ENCODE measurements at regions not wholly inside any gene's neighbourhood (a gene's known extent, or its start where the extent isn't known, plus 50 kb on each side); places are given as distances from the start of the nearest gene placed in this dataset.

DNA sequence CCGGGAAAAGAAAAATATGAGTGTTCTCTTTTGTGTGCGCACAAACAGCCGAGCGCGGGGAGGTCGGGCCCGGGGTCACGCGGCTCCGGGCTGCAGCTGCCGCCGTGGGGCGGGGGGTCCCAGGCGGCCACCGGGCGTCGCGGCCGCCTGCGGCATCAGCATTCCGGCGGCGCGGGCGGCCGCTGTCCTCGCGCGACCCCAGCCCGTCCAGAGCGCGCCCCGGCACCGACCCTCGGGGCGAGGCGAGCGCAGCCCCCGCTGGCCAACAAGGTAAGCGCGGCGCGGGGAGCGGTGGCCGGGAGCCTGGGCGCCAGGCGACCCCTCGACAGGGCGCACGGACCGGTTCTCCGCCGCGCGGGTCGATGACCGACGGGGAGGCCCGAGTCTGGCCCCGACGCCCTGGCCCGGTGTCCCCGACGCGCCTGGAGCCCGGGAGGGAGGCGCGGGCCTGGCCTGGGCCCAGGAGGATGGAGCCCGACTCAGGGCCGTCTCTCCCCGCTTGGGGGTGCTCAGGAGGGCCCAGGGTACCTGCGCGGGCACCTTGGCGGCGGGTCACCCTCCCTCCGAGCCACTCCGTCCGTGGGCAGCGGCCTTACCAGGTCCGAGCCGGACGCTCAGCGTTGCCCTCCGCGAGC, 103.9 kb upstream of the DIO3 start:
- WGBS (ENCODE audit: insufficient coverage), result 4% methylated on average over 85 of the region's 85 CpGs
- no peak overlapping the region for H3K27ac ChIP-seq (ENCODE audit: low read length)
- H3K36me3 ChIP-seq (ENCODE audit: control insufficient read depth, insufficient read depth, low read length), result no peaks in the 10 kb centered on the region
- H3K4me1 ChIP-seq (ENCODE audit: control insufficient read depth, insufficient read depth, low read length), result peaks cover 8% of the 10 kb centered on the region
- no peaks in the 10 kb centered on the region for H3K9me3 ChIP-seq (replicated peaks; ENCODE audit: control insufficient read depth, low read depth, low read length)
- H3K4me3 ChIP-seq (ENCODE audit: low read length), result no peak overlapping the region
- peaks cover 70% of the 10 kb centered on the region for H3K27me3 ChIP-seq (ENCODE audit: control insufficient read depth, insufficient read depth, low read length)
- DNase-seq, result no peak

DNA sequence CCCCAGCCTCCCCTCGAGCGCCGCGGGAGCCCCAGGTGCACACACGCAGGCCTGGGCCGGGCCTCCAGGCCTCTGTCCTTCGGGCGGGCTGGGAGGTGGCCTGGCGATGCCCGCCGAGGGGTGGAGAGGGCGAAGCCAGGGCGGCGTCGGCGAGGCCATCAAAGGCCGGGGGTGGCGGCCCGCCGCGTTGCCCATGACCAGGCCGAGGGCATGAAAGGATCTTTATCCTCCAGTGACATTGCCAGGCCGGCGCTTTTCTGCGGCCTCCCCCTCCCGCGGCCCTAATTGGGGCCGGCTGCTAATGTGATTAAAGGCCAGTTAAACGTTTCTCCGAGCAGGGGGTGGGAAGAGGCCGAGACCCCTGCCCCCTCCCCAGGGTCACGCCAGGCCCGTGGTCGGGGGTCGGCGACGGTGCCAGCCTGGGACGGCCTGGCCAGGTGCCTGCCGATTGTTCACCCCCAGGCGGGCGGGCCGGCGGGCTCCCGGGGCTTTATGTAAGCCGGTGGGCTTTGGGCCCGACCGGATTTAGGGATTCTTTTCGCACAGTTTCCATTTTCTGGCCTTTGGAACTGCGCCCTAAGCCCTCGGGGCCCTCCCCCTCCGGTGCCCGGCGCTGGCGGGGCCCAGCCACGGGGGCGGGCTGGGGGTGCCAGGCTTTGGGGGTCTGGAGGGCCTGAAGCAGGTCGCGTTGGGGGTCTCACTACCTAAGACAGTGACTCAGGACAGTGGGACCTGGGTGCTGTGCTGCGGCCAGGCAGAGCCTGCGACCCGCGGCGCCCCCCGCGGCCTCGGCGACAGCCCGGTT, 103.2 kb upstream of the DIO3 start:
- Histone ChIP-seq H3K9me3 (replicated peaks; ENCODE audit: control insufficient read depth, low read depth, low read length) (no peaks in the 10 kb centered on the region), H3K36me3 (ENCODE audit: control insufficient read depth, insufficient read depth, low read length) (no peaks in the 10 kb centered on the region), H3K4me1 (ENCODE audit: control insufficient read depth, insufficient read depth, low read length) (peaks cover 8% of the 10 kb centered on the region), H3K27me3 (ENCODE audit: control insufficient read depth, insufficient read depth, low read length) (peaks cover 70% of the 10 kb centered on the region), H3K4me3 (ENCODE audit: low read length) (no peak overlapping the region), H3K27ac (ENCODE audit: low read length) (no peak overlapping the region)
- DNase-seq, result no peak
- 4% methylated on average over 60 of the region's 68 CpGs for WGBS (ENCODE audit: insufficient coverage)

DNA sequence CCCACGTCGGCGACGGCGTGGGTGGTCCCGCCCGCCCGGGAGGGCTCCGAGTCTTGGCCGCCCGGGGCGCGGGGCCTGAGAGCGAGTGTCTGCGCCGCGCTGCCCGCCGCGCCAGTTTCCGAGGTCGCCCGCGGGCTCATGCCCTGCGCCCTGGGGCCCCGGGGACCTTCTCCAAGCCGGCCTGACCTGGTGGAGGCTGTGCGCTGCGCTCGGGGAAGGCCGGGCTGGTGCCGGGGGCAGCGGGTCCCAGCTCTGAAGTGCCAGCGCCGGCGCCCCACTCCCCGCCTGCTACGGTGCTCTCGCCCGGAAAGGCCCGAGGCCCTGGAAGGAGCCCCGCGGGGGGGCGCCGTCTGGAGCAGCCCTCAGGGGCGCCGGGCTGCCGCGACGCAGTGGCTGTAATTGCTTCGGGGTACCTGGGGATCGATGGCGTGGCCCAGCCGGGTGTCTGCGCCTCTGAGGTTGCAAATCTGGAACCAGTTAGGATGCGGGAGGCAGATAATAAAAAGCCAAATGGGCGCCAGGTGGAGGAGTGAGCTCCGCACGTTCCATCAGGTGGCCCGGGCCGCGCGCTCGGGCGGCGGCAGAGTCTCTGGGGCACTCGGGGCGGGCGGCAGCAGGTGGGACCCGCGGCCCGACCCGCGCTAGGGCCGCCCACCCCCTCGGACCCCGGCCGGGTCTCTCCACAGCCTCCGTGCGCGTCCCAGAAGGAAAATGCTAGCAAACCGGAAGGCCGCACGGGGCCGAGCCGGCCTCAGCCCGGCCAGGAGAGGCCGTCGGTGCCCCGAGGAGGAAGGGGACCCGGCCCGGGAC, 102.3 kb upstream of the DIO3 start:
- peaks cover 72% of the 10 kb centered on the region for H3K27me3 ChIP-seq (ENCODE audit: control insufficient read depth, insufficient read depth, low read length)
- H3K27ac ChIP-seq (ENCODE audit: low read length), result no peak overlapping the region
- 3% methylated on average over 92 of the region's 92 CpGs for WGBS (ENCODE audit: insufficient coverage)
- no peaks in the 10 kb centered on the region for H3K36me3 ChIP-seq (ENCODE audit: control insufficient read depth, insufficient read depth, low read length)
- DNase-seq, result no peak
- H3K4me1 ChIP-seq (ENCODE audit: control insufficient read depth, insufficient read depth, low read length), result peaks cover 8% of the 10 kb centered on the region
- H3K9me3 ChIP-seq (replicated peaks; ENCODE audit: control insufficient read depth, low read depth, low read length), result no peaks in the 10 kb centered on the region
- no peak overlapping the region for H3K4me3 ChIP-seq (ENCODE audit: low read length)

DNA sequence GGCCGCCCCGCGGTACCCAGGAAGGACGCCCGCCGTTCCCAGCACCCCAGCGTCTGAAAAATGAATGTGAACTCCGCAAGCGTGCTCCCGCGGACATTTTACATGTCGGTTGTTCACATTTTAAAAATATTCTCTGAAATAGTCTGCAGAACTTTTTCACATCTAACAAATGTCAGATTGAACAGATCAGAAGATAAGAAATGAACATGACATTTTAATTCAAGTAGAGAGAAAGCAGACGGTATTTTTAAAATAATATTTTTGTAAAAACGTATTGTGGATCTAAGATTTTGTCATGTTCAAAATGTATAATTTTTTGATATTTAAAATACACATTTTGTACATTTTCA, 101.8 kb upstream of the DIO3 start:
- Histone ChIP-seq H3K9me3 (replicated peaks; ENCODE audit: control insufficient read depth, low read depth, low read length) (no peaks in the 10 kb centered on the region), H3K4me1 (ENCODE audit: control insufficient read depth, insufficient read depth, low read length) (peaks cover 8% of the 10 kb centered on the region), H3K27ac (ENCODE audit: low read length) (no peak overlapping the region), H3K4me3 (ENCODE audit: low read length) (no peak overlapping the region), H3K27me3 (ENCODE audit: control insufficient read depth, insufficient read depth, low read length) (peaks cover 67% of the 10 kb centered on the region), H3K36me3 (ENCODE audit: control insufficient read depth, insufficient read depth, low read length) (no peaks in the 10 kb centered on the region)
- WGBS (ENCODE audit: insufficient coverage), result 19% methylated on average over 10 of the region's 14 CpGs
- no peak for DNase-seq

DNA sequence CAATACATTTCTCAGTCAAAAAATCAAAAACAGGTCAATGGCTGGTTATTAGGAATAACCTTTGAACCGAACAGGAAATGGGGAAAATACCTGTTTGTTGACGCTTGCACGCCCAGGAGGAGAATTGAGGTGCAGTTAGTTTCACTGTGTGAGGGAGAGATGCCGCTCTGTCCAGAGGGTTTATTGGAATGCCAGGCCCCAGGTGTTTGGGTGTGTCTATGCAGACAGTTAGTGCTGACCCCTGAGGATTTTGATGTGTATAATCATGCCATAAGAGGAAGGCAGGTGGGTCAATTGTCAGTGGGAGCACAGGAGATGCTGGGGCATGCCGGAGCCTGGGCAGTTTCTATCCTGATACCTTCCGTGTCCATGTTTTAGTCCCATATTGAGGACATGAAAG, 100.8 kb upstream of the DIO3 start:
- H3K36me3 ChIP-seq (ENCODE audit: control insufficient read depth, insufficient read depth, low read length), result no peaks in the 10 kb centered on the region
- no peaks in the 10 kb centered on the region for H3K9me3 ChIP-seq (replicated peaks; ENCODE audit: control insufficient read depth, low read depth, low read length)
- WGBS (ENCODE audit: insufficient coverage), result 90% methylated on average over 6 of the region's 6 CpGs
- peaks cover 8% of the 10 kb centered on the region for H3K4me1 ChIP-seq (ENCODE audit: control insufficient read depth, insufficient read depth, low read length)
- H3K27me3 ChIP-seq (ENCODE audit: control insufficient read depth, insufficient read depth, low read length), result peaks cover 57% of the 10 kb centered on the region
- DNase-seq, result no peak
- no peak overlapping the region for H3K4me3 ChIP-seq (ENCODE audit: low read length)
- no peak overlapping the region for H3K27ac ChIP-seq (ENCODE audit: low read length)

DNA sequence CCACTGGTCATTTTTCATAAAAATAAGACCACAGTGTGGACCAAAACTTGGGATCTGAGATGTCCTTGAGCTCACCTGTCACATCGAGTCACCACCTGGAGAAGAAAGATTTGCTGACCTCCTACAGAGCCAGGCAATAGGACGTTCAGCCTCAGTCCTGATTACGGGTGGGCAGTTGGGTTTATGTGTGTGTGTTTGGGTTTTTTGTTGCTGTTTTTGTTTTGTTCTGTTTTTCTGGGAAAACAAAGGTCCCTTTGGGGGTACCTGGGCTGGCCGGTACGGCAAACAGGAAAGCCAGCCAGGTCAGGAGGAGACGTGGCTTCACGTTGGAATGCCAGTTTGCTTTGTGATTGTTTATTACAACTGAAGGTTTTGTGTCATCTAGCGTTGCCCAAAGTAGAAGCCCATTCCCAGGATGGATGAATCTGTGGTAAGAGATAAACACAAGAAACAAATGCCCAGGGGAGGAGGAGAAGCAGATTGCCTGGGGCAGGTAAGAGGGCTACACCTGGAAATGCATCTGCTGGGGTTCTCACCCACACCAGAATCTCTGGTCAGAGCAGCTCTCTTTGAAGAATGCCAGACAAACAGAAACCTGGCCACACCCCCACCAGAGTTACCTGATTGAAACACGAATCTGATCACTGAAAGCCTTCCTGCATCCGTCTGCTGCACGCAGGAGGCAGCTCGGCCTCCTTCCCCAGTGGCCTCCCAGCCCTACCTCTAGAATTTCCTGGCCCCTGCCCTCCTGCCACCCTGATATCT, 100.1 kb upstream of the DIO3 start:
- WGBS (ENCODE audit: insufficient coverage), result 96% methylated on average over 11 of the region's 12 CpGs

DNA sequence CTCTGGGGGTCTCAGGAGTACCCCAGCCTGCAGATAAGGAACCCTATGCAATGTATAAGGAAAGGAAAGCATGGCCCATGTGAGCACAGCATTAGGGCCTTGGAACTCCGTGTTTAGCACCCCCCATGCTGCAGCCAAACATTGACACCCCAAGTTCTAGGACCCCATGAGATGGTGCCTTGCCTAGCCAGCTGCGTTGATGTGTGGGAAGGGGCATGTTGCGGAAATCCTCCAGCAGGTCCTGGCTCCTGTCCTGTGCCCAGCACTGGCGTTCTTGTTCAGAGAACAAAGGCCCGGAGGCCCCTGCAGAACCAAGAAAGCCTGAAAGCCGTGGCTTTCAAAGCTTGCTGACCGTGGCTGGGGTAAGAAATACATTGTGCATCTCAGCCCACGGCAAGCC, 99.4 kb upstream of the DIO3 start:
- no peak overlapping the region for H3K4me3 ChIP-seq (ENCODE audit: low read length)
- no peak for DNase-seq
- no peaks in the 10 kb centered on the region for H3K9me3 ChIP-seq (replicated peaks; ENCODE audit: control insufficient read depth, low read depth, low read length)
- H3K27me3 ChIP-seq (ENCODE audit: control insufficient read depth, insufficient read depth, low read length), result peaks cover 48% of the 10 kb centered on the region
- peaks cover 8% of the 10 kb centered on the region for H3K4me1 ChIP-seq (ENCODE audit: control insufficient read depth, insufficient read depth, low read length)
- H3K36me3 ChIP-seq (ENCODE audit: control insufficient read depth, insufficient read depth, low read length), result no peaks in the 10 kb centered on the region
- WGBS (ENCODE audit: insufficient coverage), result 100% methylated on average over 2 of the region's 8 CpGs
- no peak overlapping the region for H3K27ac ChIP-seq (ENCODE audit: low read length)

More for the DNA sequence above, 100.1 kb upstream of the DIO3 start:
- H3K4me3 ChIP-seq (ENCODE audit: low read length), result no peak overlapping the region
- no peaks in the 10 kb centered on the region for H3K36me3 ChIP-seq (ENCODE audit: control insufficient read depth, insufficient read depth, low read length)
- no peak overlapping the region for H3K27ac ChIP-seq (ENCODE audit: low read length)
- H3K9me3 ChIP-seq (replicated peaks; ENCODE audit: control insufficient read depth, low read depth, low read length), result no peaks in the 10 kb centered on the region
- DNase-seq, result no peak
- peaks cover 8% of the 10 kb centered on the region for H3K4me1 ChIP-seq (ENCODE audit: control insufficient read depth, insufficient read depth, low read length)
- peaks cover 55% of the 10 kb centered on the region for H3K27me3 ChIP-seq (ENCODE audit: control insufficient read depth, insufficient read depth, low read length)

DNA sequence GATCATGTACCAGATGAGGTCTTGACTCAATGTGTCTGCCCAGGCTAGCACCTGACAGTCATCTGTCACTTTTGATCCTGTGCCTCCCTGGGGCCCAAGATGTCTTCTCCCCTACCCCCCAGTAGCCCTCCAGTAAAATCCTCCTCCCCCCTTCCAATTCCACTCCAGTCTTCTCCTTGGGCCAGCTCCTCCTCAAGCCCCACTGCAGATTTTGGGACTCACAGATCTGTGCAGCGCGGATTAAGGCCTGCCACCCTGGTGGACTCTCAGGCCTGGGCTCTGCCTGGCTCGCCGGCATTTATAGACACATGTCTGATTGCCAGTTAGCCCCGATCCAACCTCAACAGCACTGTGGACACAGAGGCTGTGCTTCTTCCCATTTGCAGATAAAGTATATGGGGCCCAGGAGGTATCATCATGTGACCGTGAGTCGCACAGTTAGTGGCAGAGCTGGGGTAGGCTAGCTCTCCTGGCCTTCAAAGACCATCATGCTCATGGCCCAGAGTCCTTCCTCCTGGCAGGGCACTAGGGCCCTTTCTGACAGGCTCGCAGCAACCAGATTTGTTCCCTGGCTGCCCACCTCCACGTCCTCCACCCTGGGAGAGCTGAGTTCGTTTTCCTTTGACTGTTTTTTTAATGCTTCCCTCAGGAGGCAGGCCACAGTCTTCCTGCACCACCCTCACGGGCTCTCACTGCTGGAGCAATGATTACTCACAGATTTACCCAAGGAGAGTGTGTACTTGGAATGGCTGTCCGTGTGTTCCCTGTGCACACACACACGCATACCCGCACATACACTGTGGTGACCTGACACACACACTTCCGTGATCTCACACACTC, 98.3 kb upstream of the DIO3 start:
- 89% methylated on average over 9 of the region's 15 CpGs for WGBS (ENCODE audit: insufficient coverage)
- Histone ChIP-seq H3K27ac (ENCODE audit: low read length) (no peak overlapping the region), H3K27me3 (ENCODE audit: control insufficient read depth, insufficient read depth, low read length) (peaks cover 40% of the 10 kb centered on the region), H3K4me3 (ENCODE audit: low read length) (no peak overlapping the region), H3K9me3 (replicated peaks; ENCODE audit: control insufficient read depth, low read depth, low read length) (no peaks in the 10 kb centered on the region), H3K4me1 (ENCODE audit: control insufficient read depth, insufficient read depth, low read length) (peaks cover 8% of the 10 kb centered on the region), H3K36me3 (ENCODE audit: control insufficient read depth, insufficient read depth, low read length) (no peaks in the 10 kb centered on the region)
- no peak for DNase-seq

DNA sequence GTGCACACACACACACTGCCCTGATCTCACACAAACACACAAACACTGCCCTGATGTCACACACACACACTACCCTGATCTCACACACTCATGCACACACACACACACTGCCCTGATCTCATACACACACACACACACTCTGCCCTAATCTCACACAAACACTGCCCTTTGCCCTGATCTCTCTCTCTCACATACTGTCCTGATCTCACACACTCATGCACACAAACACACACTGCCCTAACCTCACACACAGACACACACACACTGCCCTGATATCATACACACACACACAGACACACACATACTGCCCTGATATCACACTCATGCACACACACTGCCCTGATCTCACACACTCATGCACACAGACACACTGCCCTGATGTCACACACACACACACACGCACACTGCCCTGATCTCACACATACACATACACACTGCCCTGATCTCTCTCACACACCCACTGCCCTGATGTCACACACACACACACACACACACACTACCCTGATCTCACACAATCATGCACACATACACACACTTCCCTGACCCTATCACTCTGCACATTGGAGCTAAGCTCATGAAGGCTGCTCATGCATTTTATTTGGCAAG, 97.6 kb upstream of the DIO3 start:
- Histone ChIP-seq H3K36me3 (ENCODE audit: control insufficient read depth, insufficient read depth, low read length) (no peaks in the 10 kb centered on the region), H3K4me1 (ENCODE audit: control insufficient read depth, insufficient read depth, low read length) (peaks cover 4% of the 10 kb centered on the region), H3K27ac (ENCODE audit: low read length) (no peak overlapping the region), H3K27me3 (ENCODE audit: control insufficient read depth, insufficient read depth, low read length) (peaks cover 34% of the 10 kb centered on the region), H3K4me3 (ENCODE audit: low read length) (no peak overlapping the region), H3K9me3 (replicated peaks; ENCODE audit: control insufficient read depth, low read depth, low read length) (no peaks in the 10 kb centered on the region)
- 80% methylated on average over 1 of the region's 1 CpG for WGBS (ENCODE audit: insufficient coverage)
- DNase-seq, result no peak

Measured in muscle of leg (tissue), 3 donors.